IPS-15b (cell line): ENCODE measurements at regions not wholly inside any gene's neighbourhood (a gene's known extent, or its start where the extent isn't known, plus 50 kb on each side); places are given as distances from the start of the nearest gene placed in this dataset.
"Not testable (repeated sequence)": the region's sequence is repeated elsewhere in the genome, so short reads cannot be mapped to it uniquely, and the experiment has no call there.

Experiments used
- H3K27me3 ChIP-seq: one replicate; pipeline ENCODE4 v1.6.1; 2013; ENCODE audit warnings: low read length; ENCODE audit not compliant: control insufficient read depth, insufficient read depth
- H3K36me3 ChIP-seq: one replicate; pipeline ENCODE4 v1.6.1; 2013; ENCODE audit warnings: low read length; ENCODE audit not compliant: control insufficient read depth, insufficient read depth
- H3K4me1 ChIP-seq: one replicate; pipeline ENCODE4 v1.6.1; 2013; ENCODE audit warnings: mild to moderate bottlenecking, low read length; ENCODE audit not compliant: control insufficient read depth, insufficient read depth
- H3K4me3 ChIP-seq: one replicate; pipeline ENCODE4 v1.5.1; 2013; ENCODE audit warnings: low read depth, low read length
- H3K9ac ChIP-seq: one replicate; pipeline ENCODE4 v1.6.1; 2013; ENCODE audit warnings: low read depth, mild to moderate bottlenecking, low read length
- H3K9me3 ChIP-seq: one replicate; pipeline ENCODE4 v1.6.1; 2013; ENCODE audit warnings: mild to moderate bottlenecking, low read length; ENCODE audit not compliant: control insufficient read depth, insufficient read depth

GRCh38 chr5:155147222-155147621 lies 133.7 kb downstream of the KIF4B start:
- no peaks in the 10 kb centered on the region for H3K27me3 ChIP-seq
- H3K4me3 ChIP-seq, result no peak overlapping the region
- no peaks in the 10 kb centered on the region for H3K9me3 ChIP-seq
- H3K4me1 ChIP-seq, result no peaks in the 10 kb centered on the region
- no peak overlapping the region for H3K9ac ChIP-seq
- no peaks in the 10 kb centered on the region for H3K36me3 ChIP-seq

GRCh38 chr5:155148694-155149093 lies 135.1 kb downstream of the KIF4B start:
- Histone ChIP-seq H3K4me1 (no peaks in the 10 kb centered on the region), H3K4me3 (no peak overlapping the region), H3K36me3 (no peaks in the 10 kb centered on the region), H3K9ac (no peak overlapping the region), H3K9me3 (no peaks in the 10 kb centered on the region), H3K27me3 (no peaks in the 10 kb centered on the region)

GRCh38 chr5:155150012-155150411 lies 136.5 kb downstream of the KIF4B start:
- Histone ChIP-seq H3K9me3 (no peaks in the 10 kb centered on the region), H3K36me3 (no peaks in the 10 kb centered on the region), H3K9ac (no peak overlapping the region), H3K27me3 (no peaks in the 10 kb centered on the region), H3K4me1 (no peaks in the 10 kb centered on the region), H3K4me3 (no peak overlapping the region)

- no peaks in the 10 kb centered on the region for H3K9me3 ChIP-seq
- no peak overlapping the region for H3K4me3 ChIP-seq
- H3K27me3 ChIP-seq, result no peaks in the 10 kb centered on the region
- H3K36me3 ChIP-seq, result no peaks in the 10 kb centered on the region
- H3K4me1 ChIP-seq, result no peaks in the 10 kb centered on the region
- no peak overlapping the region for H3K9ac ChIP-seq
These were observed 141.4 kb downstream of the KIF4B start for GRCh38 chr5:155154973-155155372.

GRCh38 chr5:155163084-155163483 lies 149.5 kb downstream of the KIF4B start:
- not testable (repeated sequence) for H3K9ac ChIP-seq, H3K36me3 ChIP-seq, H3K4me1 ChIP-seq, H3K9me3 ChIP-seq, H3K4me3 ChIP-seq, H3K27me3 ChIP-seq

GRCh38 chr5:155167736-155168135 lies 154.2 kb downstream of the KIF4B start:
- Histone ChIP-seq H3K4me3 (no peak overlapping the region), H3K4me1 (no peaks in the 10 kb centered on the region), H3K36me3 (no peaks in the 10 kb centered on the region), H3K9me3 (no peaks in the 10 kb centered on the region), H3K27me3 (no peaks in the 10 kb centered on the region), H3K9ac (no peak overlapping the region)

GRCh38 chr5:155181542-155181941 lies 168.0 kb downstream of the KIF4B start:
- no peak overlapping the region for H3K4me3 ChIP-seq
- no peaks in the 10 kb centered on the region for H3K4me1 ChIP-seq
- H3K9ac ChIP-seq, result no peak overlapping the region
- H3K27me3 ChIP-seq, result no peaks in the 10 kb centered on the region
- no peaks in the 10 kb centered on the region for H3K9me3 ChIP-seq
- H3K36me3 ChIP-seq, result no peaks in the 10 kb centered on the region

- Histone ChIP-seq H3K9ac (no peak overlapping the region), H3K36me3 (no peaks in the 10 kb centered on the region), H3K4me3 (no peak overlapping the region), H3K4me1 (peaks cover 7% of the 10 kb centered on the region), H3K9me3 (no peaks in the 10 kb centered on the region), H3K27me3 (no peaks in the 10 kb centered on the region)
These were observed 175.9 kb downstream of the KIF4B start for GRCh38 chr5:155189476-155189875.

GRCh38 chr5:155189981-155190380 lies 176.4 kb downstream of the KIF4B start:
- Histone ChIP-seq H3K9me3 (no peaks in the 10 kb centered on the region), H3K36me3 (no peaks in the 10 kb centered on the region), H3K4me1 (peaks cover 7% of the 10 kb centered on the region), H3K4me3 (no peak overlapping the region), H3K27me3 (no peaks in the 10 kb centered on the region), H3K9ac (no peak overlapping the region)

GRCh38 chr5:155193029-155193428 lies 179.5 kb downstream of the KIF4B start:
- Histone ChIP-seq H3K4me1 (peaks cover 7% of the 10 kb centered on the region), H3K27me3 (no peaks in the 10 kb centered on the region), H3K4me3 (no peak overlapping the region), H3K9ac (no peak overlapping the region), H3K9me3 (no peaks in the 10 kb centered on the region), H3K36me3 (no peaks in the 10 kb centered on the region)

GRCh38 chr5:155193483-155194107 lies 180.0 kb downstream of the KIF4B start:
- no peak overlapping the region for H3K9ac ChIP-seq
- H3K36me3 ChIP-seq, result no peaks in the 10 kb centered on the region
- no peaks in the 10 kb centered on the region for H3K27me3 ChIP-seq
- H3K9me3 ChIP-seq, result no peaks in the 10 kb centered on the region
- peaks cover 7% of the 10 kb centered on the region for H3K4me1 ChIP-seq
- no peak overlapping the region for H3K4me3 ChIP-seq

GRCh38 chr5:155200608-155201007 lies 187.1 kb downstream of the KIF4B start:
- Histone ChIP-seq H3K9ac (no peak overlapping the region), H3K36me3 (no peaks in the 10 kb centered on the region), H3K27me3 (no peaks in the 10 kb centered on the region), H3K4me3 (no peak overlapping the region), H3K9me3 (no peaks in the 10 kb centered on the region), H3K4me1 (no peaks in the 10 kb centered on the region)
